ENCODE measurements at regions not wholly inside any gene's neighbourhood (a gene's known extent, or its start where the extent isn't known, plus 50 kb on each side); places are given as distances from the start of the nearest gene placed in this dataset.

- no peak overlapping the region for H3K27ac ChIP-seq (ENCODE audit: low read length)
Measured at GRCh38 chr11:19392847-19393518, 152.2 kb upstream of the E2F8 start.

GRCh38 chr11:19392321-19392720, 151.6 kb upstream of the E2F8 start:
- no peak overlapping the region for H2AFZ ChIP-seq (ENCODE audit: low read depth, low read length)
- H3K27me3 ChIP-seq (ENCODE audit: insufficient read depth, low read depth, low read length) = no peaks in the 10 kb centered on the region
- no peaks in the 10 kb centered on the region for H3K79me2 ChIP-seq (replicated peaks; ENCODE audit: insufficient read depth, low read length)
- no peaks in the 10 kb centered on the region for H3F3A ChIP-seq (ENCODE audit: insufficient read depth, low read length, poor library complexity, severe bottlenecking)
- no peaks in the 10 kb centered on the region for H3K36me3 ChIP-seq (ENCODE audit: insufficient read depth, low read length)
- H3K27ac ChIP-seq (ENCODE audit: low read length) = no peak overlapping the region
- no peaks in the 10 kb centered on the region for H3K9me2 ChIP-seq (ENCODE audit: insufficient read depth, low read length)
- H3K9ac ChIP-seq (ENCODE audit: low read length) = no peak overlapping the region
- no peaks in the 10 kb centered on the region for H4K20me1 ChIP-seq (ENCODE audit: insufficient read depth)
- H3K4me3 ChIP-seq (ENCODE audit: low read length) = no peak overlapping the region
- H3K9me3 ChIP-seq (ENCODE audit: low read length) = no peaks in the 10 kb centered on the region
- no peak overlapping the region for H3K4me2 ChIP-seq (ENCODE audit: low read length)
- TF ChIP-seq TAF1 (IDR thresholded peaks at IDR 0.05; ENCODE audit: low read depth) (no peak), CTCF (IDR thresholded peaks at IDR 0.05; ENCODE audit: poor library complexity, severe bottlenecking) (no peak), EP300 (conservative IDR thresholded peaks at IDR 0.05; ENCODE audit: poor library complexity, severe bottlenecking) (no peak), MXI1 (conservative IDR thresholded peaks at IDR 0.05; ENCODE audit: poor library complexity, severe bottlenecking) (no peak), SMC3 (conservative IDR thresholded peaks at IDR 0.05; ENCODE audit: poor library complexity) (no peak), POLR2AphosphoS5 (IDR thresholded peaks at IDR 0.05) (no peak), EZH2 (IDR thresholded peaks at IDR 0.05; ENCODE audit: borderline replicate concordance, insufficient read depth, low read length, poor library complexity, severe bottlenecking) (no peak), RAD21 (conservative IDR thresholded peaks at IDR 0.05) (no peak)

More at GRCh38 chr11:19392847-19393518, 152.2 kb upstream of the E2F8 start:
- no peaks in the 10 kb centered on the region for H3K79me2 ChIP-seq (replicated peaks; ENCODE audit: insufficient read depth, low read length)
- no peaks in the 10 kb centered on the region for H3K36me3 ChIP-seq (ENCODE audit: insufficient read depth, low read length)
- H3K27me3 ChIP-seq (ENCODE audit: insufficient read depth, low read depth, low read length) = no peaks in the 10 kb centered on the region
- no peaks in the 10 kb centered on the region for H3K9me2 ChIP-seq (ENCODE audit: insufficient read depth, low read length)
- no peaks in the 10 kb centered on the region for H4K20me1 ChIP-seq (ENCODE audit: insufficient read depth)
- H3K4me3 ChIP-seq (ENCODE audit: low read length) = no peak overlapping the region
- no peak overlapping the region for H2AFZ ChIP-seq (ENCODE audit: low read depth, low read length)
- no peak overlapping the region for H3K9ac ChIP-seq (ENCODE audit: low read length)
- H3K9me3 ChIP-seq (ENCODE audit: low read length) = no peaks in the 10 kb centered on the region
- TF ChIP-seq EZH2 (IDR thresholded peaks at IDR 0.05; ENCODE audit: borderline replicate concordance, insufficient read depth, low read length, poor library complexity, severe bottlenecking) (no peak), EP300 (conservative IDR thresholded peaks at IDR 0.05; ENCODE audit: poor library complexity, severe bottlenecking) (no peak), MXI1 (conservative IDR thresholded peaks at IDR 0.05; ENCODE audit: poor library complexity, severe bottlenecking) (no peak), RAD21 (conservative IDR thresholded peaks at IDR 0.05) (no peak), CTCF (IDR thresholded peaks at IDR 0.05; ENCODE audit: poor library complexity, severe bottlenecking) (no peak), TAF1 (IDR thresholded peaks at IDR 0.05; ENCODE audit: low read depth) (no peak), SMC3 (conservative IDR thresholded peaks at IDR 0.05; ENCODE audit: poor library complexity) (no peak), REST (IDR thresholded peaks at IDR 0.05; ENCODE audit: borderline replicate concordance) (no peak), POLR2AphosphoS5 (IDR thresholded peaks at IDR 0.05) (no peak)
- no peak overlapping the region for H3K4me2 ChIP-seq (ENCODE audit: low read length)
- no peaks in the 10 kb centered on the region for H3F3A ChIP-seq (ENCODE audit: insufficient read depth, low read length, poor library complexity, severe bottlenecking)

All from neural cell (in vitro differentiated cells).